Small intestine (tissue), 7 donors: ENCODE measurements at regions not wholly inside any gene's neighbourhood (a gene's known extent, or its start where the extent isn't known, plus 50 kb on each side); places are given as distances from the start of the nearest gene placed in this dataset.
"Not testable (repeated sequence)": the region's sequence is repeated elsewhere in the genome, so short reads cannot be mapped to it uniquely, and the experiment has no call there.

ENCODE experiments used
- DNase-seq, 2 donors: peaks; one replicate each; pipeline versions ENCODE4 v3.0.0 to v3.0.0-alpha.2; 2013
- FAIRE-seq: peaks from 2 replicates; lab custom pipeline; 2012; peaks lifted over from hg19 to GRCh38; lab: Jason Lieb, UNC
- H3K27ac ChIP-seq, 3 donors: one replicate each; pipeline ENCODE4 v1.5.1; 2013; ENCODE audit warnings: low read length in 2 of 3, mild to moderate bottlenecking in 2 of 3, control low read depth in 1 of 3, inconsistent platforms in 1 of 3, low read depth in 1 of 3, moderate library complexity in 1 of 3
- H3K27me3 ChIP-seq, 3 donors: one replicate each; pipeline ENCODE4 v1.6.1; 2013; ENCODE audit warnings: low read length in 3 of 3, inconsistent platforms in 1 of 3; ENCODE audit not compliant: control insufficient read depth in 3 of 3, insufficient read depth in 3 of 3
- H3K36me3 ChIP-seq, 3 donors: one replicate each; pipeline ENCODE4 v1.6.1; 2013; ENCODE audit warnings: low read length in 3 of 3, inconsistent platforms in 1 of 3, low read depth in 1 of 3, mild to moderate bottlenecking in 1 of 3, moderate library complexity in 1 of 3; ENCODE audit not compliant: control insufficient read depth in 3 of 3, insufficient read depth in 2 of 3
- H3K4me1 ChIP-seq, 3 donors: one replicate each; pipeline ENCODE4 v1.6.1; 2013; ENCODE audit warnings: low read length in 2 of 3, inconsistent platforms in 1 of 3, low read depth in 1 of 3, mild to moderate bottlenecking in 1 of 3, moderate library complexity in 1 of 3; ENCODE audit not compliant: control insufficient read depth in 3 of 3, insufficient read depth in 2 of 3
- H3K4me3 ChIP-seq, 3 donors: one replicate each; pipeline ENCODE4 v1.5.1; 2013; ENCODE audit warnings: low read length in 3 of 3, control low read depth in 1 of 3, inconsistent platforms in 1 of 3, low read depth in 1 of 3, mild to moderate bottlenecking in 1 of 3, moderate library complexity in 1 of 3
- H3K9me3 ChIP-seq, 2 donors: one replicate each; pipeline ENCODE4 v1.6.1; 2013; ENCODE audit warnings: low read depth in 1 of 2, low read length in 1 of 2; ENCODE audit not compliant: control insufficient read depth in 2 of 2, insufficient read depth in 1 of 2
- WGBS, 3 donors: extraction: QIAGEN DNeasy Blood & Tissue Kit; methylation state at CpG; one replicate each; pipeline ENCODE4 v1.1.7; 2013; 5-methylcytosine and 5-hydroxymethylcytosine counted together
- donor health status: healthy with polysubstance abuse.
- donor health status: control.
- donor health status: control.
- donor health status: Bipolar disorder and iron deficiency.
- donor health status: healthy.

- H3K4me3 ChIP-seq = no peak overlapping the region
- DNase-seq = no peak
- peaks cover 0 to 3% (median 0%) of the 10 kb centered on the region in 3 donors for H3K27me3 ChIP-seq
- WGBS, 3 donors = 80 to 83% (median 81%) methylated on average over 8 of the region's 8 CpGs
- H3K36me3 ChIP-seq = no peaks in the 10 kb centered on the region
- H3K27ac ChIP-seq = no peak overlapping the region
- no peaks in the 10 kb centered on the region for H3K9me3 ChIP-seq
- FAIRE-seq = no peak
- H3K4me1 ChIP-seq = no peaks in the 10 kb centered on the region
Observed at GRCh38 chr5:90267646-90268045, 141.9 kb downstream of the CETN3 start.

- H3K27me3 ChIP-seq = peaks cover 0 to 3% (median 0%) of the 10 kb centered on the region in 3 donors
- H3K27ac ChIP-seq = no peak overlapping the region
- no peak overlapping the region for H3K4me3 ChIP-seq
- no peaks in the 10 kb centered on the region for H3K9me3 ChIP-seq
- no peaks in the 10 kb centered on the region for H3K4me1 ChIP-seq
- no peaks in the 10 kb centered on the region for H3K36me3 ChIP-seq
- no peak for FAIRE-seq
- WGBS, 3 donors = 0 to 9% (median 0%) methylated on average over 1 of the region's 1 CpG
- no peak for DNase-seq
Observed at GRCh38 chr5:90265545-90265857, 144.1 kb downstream of the CETN3 start.

GRCh38 chr5:90264689-90265544, 144.6 kb downstream of the CETN3 start:
- Histone ChIP-seq H3K4me3 (no peak overlapping the region), H3K4me1 (no peaks in the 10 kb centered on the region), H3K36me3 (no peaks in the 10 kb centered on the region), H3K9me3 (no peaks in the 10 kb centered on the region), H3K27ac (no peak overlapping the region), H3K27me3 (peaks cover 0 to 3% (median 0%) of the 10 kb centered on the region in 3 donors)
- no peak for FAIRE-seq
- peak; percentile 45 to 69 for DNase-seq
- 25 to 29% (median 26%) methylated on average over 9 of the region's 9 CpGs for WGBS, 3 donors

GRCh38 chr5:90263102-90263820, 146.3 kb downstream of the CETN3 start:
- Histone ChIP-seq H3K27ac (no peak overlapping the region), H3K27me3 (peaks cover 0 to 3% (median 0%) of the 10 kb centered on the region in 3 donors), H3K4me1 (no peaks in the 10 kb centered on the region), H3K9me3 (no peaks in the 10 kb centered on the region), H3K36me3 (no peaks in the 10 kb centered on the region), H3K4me3 (no peak overlapping the region)
- DNase-seq = no peak
- FAIRE-seq = no peak
- WGBS, 3 donors = 66 to 70% (median 66%) methylated on average over 12 of the region's 12 CpGs

GRCh38 chr5:90251447-90251846, 158.1 kb downstream of the CETN3 start:
- WGBS, 3 donors = 84 to 98% (median 86%) methylated on average over 1 of the region's 1 CpG
- FAIRE-seq = no peak
- no peak overlapping the region for H3K27ac ChIP-seq

GRCh38 chr5:90248640-90249039, 160.9 kb downstream of the CETN3 start:
- WGBS, 3 donors = 56 to 71% (median 59%) methylated on average over 1 of the region's 1 CpG
- no peaks in the 10 kb centered on the region for H3K9me3 ChIP-seq
- H3K27ac ChIP-seq = no peak overlapping the region
- no peaks in the 10 kb centered on the region for H3K4me1 ChIP-seq
- no peak overlapping the region for H3K4me3 ChIP-seq
- no peak for DNase-seq
- H3K27me3 ChIP-seq = no peaks in the 10 kb centered on the region
- FAIRE-seq = no peak
- H3K36me3 ChIP-seq = no peaks in the 10 kb centered on the region

More at GRCh38 chr5:90251447-90251846, 158.1 kb downstream of the CETN3 start:
- Histone ChIP-seq H3K27me3 (no peaks in the 10 kb centered on the region), H3K9me3 (no peaks in the 10 kb centered on the region), H3K4me3 (no peak overlapping the region), H3K4me1 (no peaks in the 10 kb centered on the region), H3K36me3 (no peaks in the 10 kb centered on the region)
- no peak for DNase-seq

- not testable (repeated sequence) for H3K9me3 ChIP-seq, FAIRE-seq, DNase-seq, H3K4me1 ChIP-seq, H3K36me3 ChIP-seq, H3K4me3 ChIP-seq, H3K27ac ChIP-seq, H3K27me3 ChIP-seq
- WGBS, 3 donors = 74 to 87% (median 78%) methylated on average over 3 of the region's 3 CpGs
Observed at GRCh38 chr5:90243848-90244247, 165.7 kb downstream of the CETN3 start.

- DNase-seq (no peak), FAIRE-seq (no peak)
- Histone ChIP-seq H3K36me3 (no peaks in the 10 kb centered on the region), H3K27me3 (no peaks in the 10 kb centered on the region), H3K4me3 (no peak overlapping the region), H3K4me1 (no peaks in the 10 kb centered on the region), H3K9me3 (no peaks in the 10 kb centered on the region), H3K27ac (no peak overlapping the region)
- WGBS, 3 donors = 58 to 86% (median 70%) methylated on average over 3 of the region's 3 CpGs
Observed at GRCh38 chr5:90233476-90233875, 176.1 kb downstream of the CETN3 start.
